HCT116 (cell line): ENCODE measurements at regions not wholly inside any gene's neighbourhood (a gene's known extent, or its start where the extent isn't known, plus 50 kb on each side); places are given as distances from the start of the nearest gene placed in this dataset.

ENCODE experiments used
- ATAC-seq: fragments of 200-7000 bp; cut with Tn5 transposase; 2 replicates; pipeline ENCODE4 v1.9.1; 2020; ENCODE audit warnings: mild to moderate bottlenecking, moderate library complexity
- BruUV-seq: library from RNA; stranded (reverse); fragments of 400-500 nt; replicated peaks from 2 replicates; lab custom pipeline; 2021; lab: Mats Ljungman, UMichigan
- CTCF ChIA-PET: fragments of 300-600 bp; sonication (Branson Sonifier 250); formaldehyde crosslinking; loops from one replicate; lab custom pipeline; 2021; ENCODE audit warnings: antibody characterized with exemption; lab: Charles Lee
- POLR2A ChIA-PET: fragments of 300-600, 350-600 bp; sonication (Branson Sonifier 250); formaldehyde crosslinking; loops from one replicate; lab custom pipeline; 2021; ENCODE audit warnings: antibody characterized with exemption; lab: Charles Lee
- RAD21 ChIA-PET, 2 experiments: fragments of 300-600 bp; sonication (Branson Sonifier 250); formaldehyde crosslinking; loops; one replicate each; lab custom pipeline; 2023; ENCODE audit warnings: low total read pairs in 2 of 2; ENCODE audit not compliant: uncharacterized antibody in 2 of 2, unreplicated experiment in 2 of 2, low non-redundant PET in 1 of 2; lab: Charles Lee
- DNase-seq: peaks from one replicate; pipeline ENCODE4 v3.0.0-alpha.2; 2010; ENCODE audit warnings: low read depth, low spot score
- H2AFZ ChIP-seq: fragments of 200-600 bp; shearing (Covaris generic), sonication (generic); 2 replicates; pipeline ENCODE4 v1.6.1; 2017; ENCODE audit warnings: low read depth, mixed run types, mixed read lengths, antibody characterized with exemption, low read length; ENCODE audit not compliant: poor library complexity, severe bottlenecking
- H3K27ac ChIP-seq: 2 replicates; pipeline ENCODE4 v1.5.1; 2012; ENCODE audit warnings: low read depth, low read length
- H3K27me3 ChIP-seq: fragments of 200-600 bp; sonication (generic); 2 replicates; pipeline ENCODE4 v1.6.1; 2016; ENCODE audit warnings: mixed run types, low read length, mixed read lengths; ENCODE audit not compliant: insufficient read depth
- H3K36me3 ChIP-seq, 2 experiments: fragments of 200-500 bp in 1 of 2; fragments of 200-600 bp in 1 of 2; sonication (Bioruptor generic) in 1 of 2; sonication (generic) in 1 of 2; 2 replicates each; pipeline versions ENCODE4 v1.5.1 to v1.6.1; 2014 to 2016; ENCODE audit warnings: low read length in 2 of 2, inconsistent platforms in 1 of 2, mixed read lengths in 1 of 2, mixed run types in 1 of 2; ENCODE audit not compliant: insufficient read depth in 2 of 2, control insufficient read depth in 1 of 2
- H3K4me1 ChIP-seq, 2 experiments: fragments of 200-600 bp in 1 of 2; sonication (generic) in 1 of 2; 2 replicates each; pipeline versions ENCODE4 v1.5.1 to v1.6.1; 2012 to 2017; ENCODE audit warnings: low read length in 2 of 2, inconsistent platforms in 1 of 2, mild to moderate bottlenecking in 1 of 2, mixed read lengths in 1 of 2, mixed run types in 1 of 2, moderate library complexity in 1 of 2; ENCODE audit not compliant: insufficient read depth in 2 of 2, control insufficient read depth in 1 of 2
- H3K4me2 ChIP-seq: fragments of 200-600 bp; sonication (generic); 2 replicates; pipeline ENCODE4 v1.6.1; 2017; ENCODE audit warnings: mixed run types, low read length, mixed read lengths
- H3K4me3 ChIP-seq, 2 experiments: fragments of 200-600 bp in 1 of 2; sonication (generic) in 1 of 2; replicated peaks in 1 of 2; 2 replicates each; pipeline ENCODE4 v1.5.1; 2011 to 2016; ENCODE audit warnings: low read length in 2 of 2, control low read depth in 1 of 2, low read depth in 1 of 2, mild to moderate bottlenecking in 1 of 2, mixed read lengths in 1 of 2, mixed run types in 1 of 2
- H3K79me2 ChIP-seq: fragments of 200-600 bp; sonication (generic); 2 replicates; pipeline ENCODE4 v1.6.1; 2017; ENCODE audit warnings: mild to moderate bottlenecking, mixed run types, low read length, moderate library complexity, mixed read lengths; ENCODE audit not compliant: insufficient read depth
- H3K9ac ChIP-seq: fragments of 200-600 bp; sonication (generic); 2 replicates; pipeline ENCODE4 v1.6.1; 2016; ENCODE audit warnings: low read length, mixed read lengths
- H3K9me2 ChIP-seq: fragments of 200-600 bp; sonication (generic), shearing (Covaris generic); 2 replicates; pipeline ENCODE4 v1.6.1; 2017; ENCODE audit warnings: mixed run types, mild to moderate bottlenecking, moderate library complexity; ENCODE audit not compliant: insufficient read depth
- H3K9me3 ChIP-seq, 2 experiments: fragments of 200-500 bp in 1 of 2; fragments of 200-600 bp in 1 of 2; sonication (Bioruptor generic) in 1 of 2; sonication (generic) in 1 of 2; 2 replicates each; pipeline ENCODE4 v1.6.1; 2014 to 2017; ENCODE audit warnings: low read length in 2 of 2, mixed read lengths in 2 of 2, inconsistent platforms in 1 of 2, low read depth in 1 of 2, mild to moderate bottlenecking in 1 of 2, mixed run types in 1 of 2, moderate library complexity in 1 of 2; ENCODE audit not compliant: control insufficient read depth in 1 of 2, insufficient read depth in 1 of 2
- H4K20me1 ChIP-seq: fragments of 200-600 bp; sonication (generic), shearing (Covaris generic); 2 replicates; pipeline ENCODE4 v1.6.1; 2017; ENCODE audit warnings: mixed run types, mild to moderate bottlenecking, moderate library complexity; ENCODE audit not compliant: insufficient read depth
- CBX3 ChIP-seq: IDR thresholded peaks from 2 replicates; pipeline ENCODE4 v1.6.1; 2012; ENCODE audit warnings: low read depth
- EZH2phosphoT487 ChIP-seq: fragments of 200-600 bp; IDR thresholded peaks from 2 replicates; pipeline ENCODE4 v1.6.1; 2018; ENCODE audit warnings: antibody characterized with exemption, borderline replicate concordance
- POLR2AphosphoS5 ChIP-seq: IDR thresholded peaks from 2 replicates; pipeline ENCODE4 v1.6.1; 2011; ENCODE audit warnings: mild to moderate bottlenecking, low read depth, low read length, moderate library complexity
- SIN3A ChIP-seq: IDR thresholded peaks from 2 replicates; pipeline ENCODE4 v1.6.1; 2012; ENCODE audit warnings: low read depth
- TCF7L2 ChIP-seq: IDR thresholded peaks from 2 replicates; pipeline ENCODE4 v1.7.0; 2011; ENCODE audit warnings: borderline replicate concordance, inconsistent platforms; ENCODE audit not compliant: insufficient read depth, insufficient read length; ENCODE audit errors: extremely low read depth
- intact Hi-C: fragments of 100-400 bp; cut with micrococcal nuclease; formaldehyde crosslinking; loops from 2 replicates; pipeline ENCODE4 v1.10.0; 2022
- TF ChIP-seq, protein P1 (sequence below): IDR thresholded peaks from 2 replicates; pipeline ENCODE4 v1.6.1; 2012
- TF ChIP-seq, protein P2 (sequence below): IDR thresholded peaks from 2 replicates; pipeline ENCODE4 v1.6.1; 2012; ENCODE audit warnings: low read depth

DNA sequence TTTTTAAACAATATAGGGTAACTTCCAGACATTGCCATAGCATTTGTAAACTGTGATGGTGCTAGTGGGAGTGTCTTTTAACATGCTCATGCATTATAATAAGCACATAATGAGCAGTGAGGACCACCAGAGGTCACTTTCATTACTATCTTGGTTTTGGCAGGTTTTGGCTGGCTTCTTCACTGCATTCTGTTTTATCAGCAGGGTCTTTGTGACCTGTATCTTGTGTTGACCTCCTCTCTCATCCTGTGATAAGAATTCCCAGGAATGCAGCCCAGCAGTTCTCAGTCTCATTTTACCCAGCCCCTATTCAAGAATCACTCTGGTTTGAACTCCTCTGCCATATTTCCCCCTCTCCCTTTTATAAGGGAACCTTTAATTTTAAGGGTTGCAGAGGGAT, 91.3 kb downstream of the ZNF467 start (continued):
- no peak for TF ChIP-seq TCF7L2
- TF ChIP-seq POLR2AphosphoS5, result no peak
- TF ChIP-seq, protein P1, sequence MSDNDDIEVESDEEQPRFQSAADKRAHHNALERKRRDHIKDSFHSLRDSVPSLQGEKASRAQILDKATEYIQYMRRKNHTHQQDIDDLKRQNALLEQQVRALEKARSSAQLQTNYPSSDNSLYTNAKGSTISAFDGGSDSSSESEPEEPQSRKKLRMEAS, result no peak

DNA sequence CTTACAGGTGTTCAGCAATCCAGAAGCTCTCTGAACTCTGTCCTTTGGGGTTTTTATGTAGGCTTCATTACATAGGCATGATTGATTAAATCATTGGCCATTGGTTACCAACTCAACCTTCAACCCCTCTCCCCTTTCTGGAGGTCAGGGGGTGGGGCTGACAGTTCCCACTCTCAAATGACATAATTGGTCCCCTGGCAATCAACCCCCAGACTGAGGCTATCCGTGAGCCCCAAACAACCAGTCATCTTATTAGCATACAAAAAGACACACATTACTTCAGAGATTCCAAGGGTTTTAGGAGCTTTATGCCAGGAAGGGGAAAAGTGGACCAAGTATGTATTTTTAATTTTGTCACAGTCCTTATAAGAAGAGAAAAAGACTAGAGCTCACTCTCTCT, 92.1 kb downstream of the ZNF467 start:
- Histone ChIP-seq H3K36me3 (no peaks in the 10 kb centered on the region), H3K27me3 (peaks cover 3% of the 10 kb centered on the region; the same call in 1 of the 2 replicates), H3K4me1 (no peaks in the 10 kb centered on the region), H3K9me3 (no peaks in the 10 kb centered on the region), H3K27ac (no peak overlapping the region), H2AFZ (no peak overlapping the region), H3K79me2 (no peaks in the 10 kb centered on the region), H3K9me2 (no peaks in the 10 kb centered on the region), H4K20me1 (no peaks in the 10 kb centered on the region), H3K4me2 (no peak overlapping the region), H3K9ac (no peak overlapping the region), H3K4me3 (no peak overlapping the region)
- ATAC-seq (no peak), DNase-seq (no peak)
- intact Hi-C loops, result no loop called here
- BruUV-seq, result no TSS peak
- ChIA-PET POLR2A (no interaction called here), CTCF (no interaction called here), RAD21 (no interaction called here)
- TF ChIP-seq EZH2phosphoT487 (no peak), SIN3A (no peak), CBX3 (no peak)
- TF ChIP-seq, protein P2, sequence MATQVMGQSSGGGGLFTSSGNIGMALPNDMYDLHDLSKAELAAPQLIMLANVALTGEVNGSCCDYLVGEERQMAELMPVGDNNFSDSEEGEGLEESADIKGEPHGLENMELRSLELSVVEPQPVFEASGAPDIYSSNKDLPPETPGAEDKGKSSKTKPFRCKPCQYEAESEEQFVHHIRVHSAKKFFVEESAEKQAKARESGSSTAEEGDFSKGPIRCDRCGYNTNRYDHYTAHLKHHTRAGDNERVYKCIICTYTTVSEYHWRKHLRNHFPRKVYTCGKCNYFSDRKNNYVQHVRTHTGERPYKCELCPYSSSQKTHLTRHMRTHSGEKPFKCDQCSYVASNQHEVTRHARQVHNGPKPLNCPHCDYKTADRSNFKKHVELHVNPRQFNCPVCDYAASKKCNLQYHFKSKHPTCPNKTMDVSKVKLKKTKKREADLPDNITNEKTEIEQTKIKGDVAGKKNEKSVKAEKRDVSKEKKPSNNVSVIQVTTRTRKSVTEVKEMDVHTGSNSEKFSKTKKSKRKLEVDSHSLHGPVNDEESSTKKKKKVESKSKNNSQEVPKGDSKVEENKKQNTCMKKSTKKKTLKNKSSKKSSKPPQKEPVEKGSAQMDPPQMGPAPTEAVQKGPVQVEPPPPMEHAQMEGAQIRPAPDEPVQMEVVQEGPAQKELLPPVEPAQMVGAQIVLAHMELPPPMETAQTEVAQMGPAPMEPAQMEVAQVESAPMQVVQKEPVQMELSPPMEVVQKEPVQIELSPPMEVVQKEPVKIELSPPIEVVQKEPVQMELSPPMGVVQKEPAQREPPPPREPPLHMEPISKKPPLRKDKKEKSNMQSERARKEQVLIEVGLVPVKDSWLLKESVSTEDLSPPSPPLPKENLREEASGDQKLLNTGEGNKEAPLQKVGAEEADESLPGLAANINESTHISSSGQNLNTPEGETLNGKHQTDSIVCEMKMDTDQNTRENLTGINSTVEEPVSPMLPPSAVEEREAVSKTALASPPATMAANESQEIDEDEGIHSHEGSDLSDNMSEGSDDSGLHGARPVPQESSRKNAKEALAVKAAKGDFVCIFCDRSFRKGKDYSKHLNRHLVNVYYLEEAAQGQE, result no peak
